ENCODE measurements at regions not wholly inside any gene's neighbourhood (a gene's known extent, or its start where the extent isn't known, plus 50 kb on each side); places are given as distances from the start of the nearest gene placed in this dataset.

DNA sequence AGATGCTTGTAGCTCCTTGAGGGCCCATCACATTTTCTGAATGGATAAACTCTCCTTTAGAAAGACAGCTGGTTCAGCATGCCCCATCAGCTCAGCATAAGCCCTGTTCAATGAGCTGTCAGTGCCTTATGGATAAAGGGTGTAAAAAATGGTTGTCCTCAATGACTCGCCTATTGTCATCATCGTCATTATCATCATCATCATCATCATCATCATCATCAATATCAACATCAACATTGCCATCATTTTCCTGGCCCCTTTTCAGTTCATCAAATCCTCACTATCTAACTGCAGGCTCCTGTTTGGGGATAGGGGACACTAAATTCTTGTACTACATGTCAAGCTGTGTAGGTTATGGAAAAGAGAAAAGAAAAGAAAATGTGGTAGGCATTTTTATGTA is 310.7 kb upstream of the MTNR1B start:
- H3K4me1 Mint-ChIP-seq, result no peaks in the 10 kb centered on the region
- H3K4me3 Mint-ChIP-seq, result no peak overlapping the region
- no peaks in the 10 kb centered on the region for H3K27me3 Mint-ChIP-seq
- H3K9me3 Mint-ChIP-seq, result no peaks in the 10 kb centered on the region
- H3K36me3 Mint-ChIP-seq, result no peaks in the 10 kb centered on the region
- H3K27ac Mint-ChIP-seq, result no peak overlapping the region
- DNase-seq, result no peak

DNA sequence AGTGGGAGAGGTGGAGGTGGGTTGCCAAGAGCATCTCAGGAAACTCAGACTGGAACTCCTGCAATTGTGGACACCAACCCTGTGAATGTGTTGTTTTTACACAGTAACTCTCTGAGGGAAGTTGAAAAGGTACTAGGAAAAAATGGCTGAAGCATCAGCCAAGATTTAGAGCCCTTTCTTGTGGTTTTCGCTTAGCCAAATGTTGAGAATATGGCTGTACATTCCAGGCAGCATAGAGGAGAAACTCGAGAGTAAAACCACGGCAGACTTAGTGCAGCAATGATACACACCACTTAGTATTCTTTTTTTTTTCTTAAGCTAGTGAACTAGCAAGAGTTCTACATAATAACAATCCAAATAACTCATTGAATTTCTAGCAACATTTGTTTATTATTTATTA is 309.7 kb upstream of the MTNR1B start:
- H3K4me3 Mint-ChIP-seq, result no peak overlapping the region
- no peaks in the 10 kb centered on the region for H3K36me3 Mint-ChIP-seq
- no peaks in the 10 kb centered on the region for H3K9me3 Mint-ChIP-seq
- H3K27me3 Mint-ChIP-seq, result no peaks in the 10 kb centered on the region
- DNase-seq, result no peak
- no peak overlapping the region for H3K27ac Mint-ChIP-seq
- H3K4me1 Mint-ChIP-seq, result no peaks in the 10 kb centered on the region

DNA sequence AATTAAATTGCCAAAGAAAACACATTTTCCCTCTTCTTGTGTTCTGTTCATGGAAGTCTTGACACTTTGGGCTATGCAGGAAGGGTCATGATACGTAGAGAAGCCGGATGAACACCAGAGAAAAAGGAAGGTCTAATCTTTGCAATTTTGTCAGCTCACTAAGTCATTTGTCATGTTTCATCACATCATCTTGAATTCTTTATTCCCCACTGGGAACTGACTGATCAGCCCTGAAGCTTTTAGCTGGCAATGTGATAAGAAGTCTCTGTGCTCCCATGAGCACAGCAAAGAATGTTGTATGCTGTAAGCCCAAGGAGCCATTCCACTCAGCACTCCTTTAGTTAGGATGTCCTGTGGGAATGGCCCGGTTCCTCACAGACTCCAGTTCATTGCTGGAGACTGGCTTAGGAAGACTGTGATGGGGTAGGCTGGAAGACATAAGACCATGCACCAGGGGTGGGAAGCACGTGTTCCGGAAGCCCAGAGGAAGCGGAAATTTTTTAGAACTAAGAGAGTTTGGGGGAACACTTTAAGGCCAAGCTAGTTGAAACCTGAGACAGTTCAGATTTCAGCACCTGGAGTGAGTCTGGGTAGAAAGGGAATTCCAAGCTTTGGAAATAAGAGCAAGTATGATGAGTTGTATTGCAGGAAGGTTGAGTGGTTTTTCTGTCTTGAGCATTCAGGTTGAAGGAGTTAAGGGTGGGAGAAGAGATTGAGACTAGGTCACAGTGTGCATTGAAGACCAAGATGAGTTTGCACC is 306.7 kb upstream of the MTNR1B start:
- Mint-ChIP-seq H3K9me3 (no peaks in the 10 kb centered on the region), H3K4me1 (no peaks in the 10 kb centered on the region), H3K4me3 (no peak overlapping the region), H3K27ac (no peak overlapping the region), H3K27me3 (no peaks in the 10 kb centered on the region), H3K36me3 (no peaks in the 10 kb centered on the region)
- DNase-seq, result no peak

DNA sequence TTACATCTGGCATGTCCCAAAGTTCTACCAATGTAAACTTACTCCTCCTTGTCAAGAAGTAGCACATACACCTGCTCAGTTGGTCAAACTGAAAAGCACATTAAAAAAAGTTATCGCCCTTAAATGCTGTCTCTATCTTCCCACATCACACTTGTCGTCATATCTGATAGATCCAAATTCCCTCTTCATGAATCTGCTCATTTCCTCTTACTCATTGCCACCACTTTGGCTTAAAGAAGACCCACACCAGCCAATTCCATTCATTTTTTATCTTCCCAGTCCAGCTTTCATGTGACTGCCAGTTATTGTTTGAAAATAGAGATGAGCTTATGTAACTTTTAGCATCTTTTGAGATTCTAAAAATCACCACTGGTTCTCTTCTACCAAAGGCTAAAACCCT is 305.9 kb upstream of the MTNR1B start:
- Mint-ChIP-seq H3K27ac (no peak overlapping the region), H3K9me3 (no peaks in the 10 kb centered on the region), H3K4me3 (no peak overlapping the region), H3K27me3 (no peaks in the 10 kb centered on the region), H3K36me3 (no peaks in the 10 kb centered on the region), H3K4me1 (no peaks in the 10 kb centered on the region)
- DNase-seq, result no peak

DNA sequence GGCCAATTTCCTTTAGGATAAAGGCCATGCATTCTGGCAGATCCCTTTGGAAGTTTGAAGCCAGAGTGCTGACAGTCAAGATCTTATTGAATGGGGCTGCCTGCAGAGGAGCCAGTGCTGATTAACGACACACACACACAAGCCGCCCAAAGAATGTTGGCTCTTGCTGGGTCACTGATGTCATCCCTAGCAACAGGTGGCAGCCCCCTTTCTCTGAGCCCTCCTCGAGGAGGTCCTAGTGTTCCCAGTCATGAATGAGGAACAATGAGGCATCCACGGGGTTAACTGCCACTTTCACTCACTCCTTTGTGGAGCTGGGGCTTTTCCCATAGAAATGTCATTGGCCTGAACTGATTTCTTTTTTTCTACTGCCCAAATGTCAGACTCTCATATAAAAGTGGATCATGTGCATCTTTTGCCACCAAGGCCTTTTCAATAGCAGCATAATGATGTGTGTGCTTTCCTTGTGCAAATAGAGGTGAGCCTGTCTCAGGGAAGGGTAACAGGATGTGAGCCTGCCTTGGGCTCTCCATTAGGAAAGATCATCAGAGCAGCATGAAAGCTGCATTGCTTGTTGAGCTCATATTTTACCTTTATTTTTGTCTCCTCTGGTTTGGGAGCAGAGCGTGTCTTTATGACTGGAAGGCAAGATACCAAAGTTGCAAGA is 301.8 kb upstream of the MTNR1B start:
- no peak overlapping the region for H3K4me3 Mint-ChIP-seq
- no peaks in the 10 kb centered on the region for H3K27me3 Mint-ChIP-seq
- DNase-seq, result no peak
- no peak overlapping the region for H3K27ac Mint-ChIP-seq
- no peaks in the 10 kb centered on the region for H3K36me3 Mint-ChIP-seq
- H3K4me1 Mint-ChIP-seq, result no peaks in the 10 kb centered on the region
- H3K9me3 Mint-ChIP-seq, result no peaks in the 10 kb centered on the region

DNA sequence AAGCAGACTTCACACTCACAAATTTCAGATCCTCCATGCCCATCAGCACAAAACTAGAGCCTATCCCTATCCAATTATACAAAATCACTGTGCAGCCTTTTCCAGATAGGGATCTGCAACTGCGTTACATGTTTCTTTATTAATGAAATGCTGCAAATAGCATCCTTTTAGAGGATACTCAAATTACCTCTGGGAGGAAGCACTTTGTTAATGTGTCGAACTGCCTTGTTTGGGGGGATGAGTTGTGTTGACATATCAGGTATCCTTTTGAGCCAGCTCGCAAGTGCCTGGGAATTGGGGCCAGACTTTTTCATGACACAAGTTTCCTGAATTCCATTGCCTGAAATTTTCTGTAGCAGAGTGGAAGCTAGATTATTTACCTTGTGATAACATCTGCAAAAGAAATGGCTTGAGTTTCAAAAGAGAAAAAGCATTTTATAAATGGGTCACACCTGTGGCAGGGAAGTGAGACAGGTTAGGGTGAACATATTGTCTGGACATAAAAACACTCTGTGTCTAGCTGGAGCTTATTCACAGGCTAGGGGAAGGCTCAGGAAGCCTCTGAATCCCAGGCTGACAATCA is 299.1 kb upstream of the MTNR1B start:
- Mint-ChIP-seq H3K27me3 (no peaks in the 10 kb centered on the region), H3K9me3 (no peaks in the 10 kb centered on the region), H3K4me1 (no peaks in the 10 kb centered on the region), H3K36me3 (no peaks in the 10 kb centered on the region), H3K4me3 (no peak overlapping the region), H3K27ac (no peak overlapping the region)
- no peak for DNase-seq

DNA sequence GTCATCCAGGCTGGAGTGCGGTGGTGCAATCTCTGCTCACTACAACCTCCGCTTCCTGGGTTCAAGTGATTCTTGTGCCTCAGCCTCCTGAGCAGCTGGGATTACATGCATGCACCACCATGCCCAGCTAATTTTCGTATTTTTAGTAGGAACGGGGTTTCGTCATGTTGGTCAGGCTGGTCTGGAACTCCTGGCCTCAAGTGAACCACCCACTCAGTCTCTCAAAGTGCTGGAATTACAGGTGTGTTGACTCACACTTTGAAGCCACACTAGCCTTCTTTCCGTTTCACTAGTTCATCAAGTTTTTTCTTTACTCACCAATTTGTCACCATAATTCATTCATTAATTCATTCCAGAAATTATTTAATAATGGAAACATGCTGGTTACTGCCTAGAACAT is 298.4 kb upstream of the MTNR1B start:
- Mint-ChIP-seq H3K4me3 (no peak overlapping the region), H3K27me3 (no peaks in the 10 kb centered on the region), H3K9me3 (no peaks in the 10 kb centered on the region), H3K27ac (no peak overlapping the region), H3K4me1 (no peaks in the 10 kb centered on the region), H3K36me3 (no peaks in the 10 kb centered on the region)
- DNase-seq, result no peak

DNA sequence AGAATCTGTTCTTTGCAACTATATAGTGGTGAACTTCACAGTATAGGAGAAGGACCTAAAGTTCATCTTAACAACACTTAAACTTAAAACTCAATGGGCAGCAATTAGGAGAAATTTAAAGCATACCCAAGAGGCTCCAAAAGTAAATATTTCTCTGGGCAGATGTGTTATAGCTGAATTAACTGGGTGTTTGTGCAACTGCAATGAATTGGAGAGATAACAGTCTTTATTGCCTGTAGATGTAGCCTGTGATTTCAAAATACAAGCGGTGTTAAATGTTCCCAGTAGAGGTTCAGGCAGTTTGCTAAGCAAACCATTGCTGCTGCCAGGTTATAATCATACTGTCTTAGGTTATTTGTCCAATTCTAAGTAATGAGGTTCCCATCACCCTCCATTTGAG is 294.1 kb upstream of the MTNR1B start:
- Mint-ChIP-seq H3K36me3 (no peaks in the 10 kb centered on the region), H3K9me3 (peaks cover 3% of the 10 kb centered on the region), H3K4me1 (no peaks in the 10 kb centered on the region), H3K27ac (no peak overlapping the region), H3K4me3 (no peak overlapping the region), H3K27me3 (no peaks in the 10 kb centered on the region)
- DNase-seq, result no peak

DNA sequence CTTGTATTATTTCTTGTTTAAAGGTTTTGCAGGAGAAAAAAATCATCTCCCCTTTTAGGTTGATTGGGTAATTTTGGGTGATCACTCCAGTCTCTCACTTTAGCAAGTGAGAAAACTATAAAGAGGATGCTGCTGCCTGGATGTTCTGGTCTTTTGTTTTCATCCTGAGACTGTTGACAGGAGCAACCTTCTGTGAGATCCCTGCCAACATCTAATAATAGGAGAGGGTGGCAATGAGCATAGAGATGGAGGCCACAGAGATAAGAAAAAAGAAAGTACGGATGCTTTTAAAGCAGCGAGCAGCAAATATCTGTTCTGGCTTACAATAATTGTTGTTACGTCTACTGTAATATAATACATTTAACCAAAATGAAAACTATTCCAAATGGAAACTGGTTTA is 293.6 kb upstream of the MTNR1B start:
- Mint-ChIP-seq H3K27ac (no peak overlapping the region), H3K36me3 (no peaks in the 10 kb centered on the region), H3K9me3 (peaks cover 4% of the 10 kb centered on the region), H3K4me1 (no peaks in the 10 kb centered on the region), H3K27me3 (no peaks in the 10 kb centered on the region), H3K4me3 (no peak overlapping the region)
- DNase-seq, result no peak

DNA sequence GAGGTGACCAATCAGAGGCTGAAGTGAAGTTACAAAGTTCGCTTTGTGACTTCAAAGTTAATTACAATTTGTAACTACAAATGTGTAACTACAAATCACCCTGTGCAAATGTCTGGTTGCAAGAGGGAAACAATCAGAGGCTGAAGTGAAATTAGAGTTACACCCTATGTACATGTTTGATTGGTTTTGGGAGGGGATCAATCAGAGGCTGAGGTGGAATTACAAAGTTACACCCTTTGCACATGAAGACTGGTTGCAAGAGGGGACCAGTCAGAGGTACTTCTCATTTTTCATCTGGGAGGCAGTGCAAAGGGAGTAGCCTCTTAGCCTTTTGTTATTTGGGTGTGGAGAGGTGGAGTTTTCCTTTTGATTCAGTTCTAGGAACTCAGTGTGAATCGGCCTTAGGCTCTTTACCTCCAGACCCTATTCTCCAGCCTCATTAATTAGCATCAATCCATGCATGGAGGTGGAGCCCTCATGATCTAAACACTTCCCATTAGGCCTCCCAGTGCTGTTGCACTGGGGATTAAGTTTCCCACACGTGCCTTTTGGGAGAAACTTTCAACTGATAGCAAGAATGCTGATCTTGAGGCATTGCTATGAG is 291.3 kb upstream of the MTNR1B start:
- Mint-ChIP-seq H3K9me3 (peaks cover 4% of the 10 kb centered on the region), H3K4me3 (no peak overlapping the region), H3K27ac (no peak overlapping the region), H3K4me1 (no peaks in the 10 kb centered on the region), H3K27me3 (no peaks in the 10 kb centered on the region), H3K36me3 (no peaks in the 10 kb centered on the region)
- no peak for DNase-seq

DNA sequence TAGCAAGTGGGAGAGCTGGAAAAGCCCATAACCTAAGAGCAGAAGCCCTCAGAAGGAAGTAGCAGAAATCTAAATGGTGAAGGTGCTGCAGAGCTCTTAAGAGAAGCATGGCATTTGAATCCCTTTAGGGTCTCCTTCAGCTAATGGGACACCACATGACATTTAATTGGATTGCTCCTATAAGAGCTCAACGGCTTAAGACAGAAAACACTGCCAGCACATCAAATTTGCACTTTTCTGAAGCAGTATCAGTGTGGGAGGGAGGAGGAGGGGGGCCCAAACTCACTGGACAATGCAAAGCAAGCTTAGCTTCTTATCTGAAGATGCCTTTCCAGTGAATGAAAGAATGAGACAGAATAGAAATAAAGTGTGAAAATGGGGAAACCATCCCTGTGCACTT is 287.9 kb upstream of the MTNR1B start:
- no peaks in the 10 kb centered on the region for H3K27me3 Mint-ChIP-seq
- H3K36me3 Mint-ChIP-seq, result no peaks in the 10 kb centered on the region
- H3K27ac Mint-ChIP-seq, result no peak overlapping the region
- H3K4me1 Mint-ChIP-seq, result no peaks in the 10 kb centered on the region
- peaks cover 4% of the 10 kb centered on the region for H3K9me3 Mint-ChIP-seq
- H3K4me3 Mint-ChIP-seq, result no peak overlapping the region
- DNase-seq, result no peak

DNA sequence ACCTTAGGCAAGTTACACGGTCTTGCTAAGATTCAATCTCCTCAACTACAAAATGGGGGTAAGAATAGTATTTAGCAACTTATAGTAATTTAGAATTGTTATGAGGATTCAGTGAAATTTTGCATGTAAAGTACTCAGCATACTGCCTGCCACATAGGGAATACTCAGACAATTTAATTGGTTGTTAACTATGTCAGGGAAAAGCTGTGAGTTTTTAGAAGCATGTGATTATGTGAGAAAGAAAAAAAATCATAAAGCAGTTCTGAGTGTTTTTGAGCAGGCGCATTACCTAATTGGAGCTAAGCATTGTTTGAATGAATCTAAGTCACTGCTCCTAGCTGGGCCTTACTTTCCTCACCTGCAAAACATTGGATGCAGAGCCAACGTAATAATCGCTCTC is 287.3 kb upstream of the MTNR1B start:
- Mint-ChIP-seq H3K36me3 (no peaks in the 10 kb centered on the region), H3K27ac (no peak overlapping the region), H3K4me3 (no peak overlapping the region), H3K9me3 (peaks cover 4% of the 10 kb centered on the region), H3K27me3 (no peaks in the 10 kb centered on the region), H3K4me1 (no peaks in the 10 kb centered on the region)
- no peak for DNase-seq

DNA sequence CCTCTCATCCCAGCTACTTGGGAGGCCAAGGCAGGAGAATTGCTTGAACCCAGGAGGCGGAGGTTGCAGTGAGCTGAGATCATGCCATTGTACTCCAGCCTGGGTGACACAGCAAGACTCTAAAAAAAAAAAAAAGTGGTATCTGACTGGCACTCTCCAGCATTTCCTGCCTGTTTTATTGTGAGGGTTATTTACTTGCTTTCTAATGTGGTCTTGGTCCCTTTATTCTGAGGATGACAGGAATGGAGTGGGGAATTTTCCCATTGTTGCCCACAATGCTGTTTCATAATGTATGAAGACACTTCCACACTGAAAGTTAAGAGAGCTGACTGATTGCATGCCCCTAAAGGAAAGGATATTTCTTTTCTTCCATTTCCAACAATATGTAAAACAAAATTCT is 286.5 kb upstream of the MTNR1B start:
- DNase-seq, result no peak
- H3K4me1 Mint-ChIP-seq, result no peaks in the 10 kb centered on the region
- peaks cover 4% of the 10 kb centered on the region for H3K9me3 Mint-ChIP-seq
- no peak overlapping the region for H3K27ac Mint-ChIP-seq
- H3K4me3 Mint-ChIP-seq, result no peak overlapping the region
- H3K27me3 Mint-ChIP-seq, result no peaks in the 10 kb centered on the region
- H3K36me3 Mint-ChIP-seq, result no peaks in the 10 kb centered on the region

DNA sequence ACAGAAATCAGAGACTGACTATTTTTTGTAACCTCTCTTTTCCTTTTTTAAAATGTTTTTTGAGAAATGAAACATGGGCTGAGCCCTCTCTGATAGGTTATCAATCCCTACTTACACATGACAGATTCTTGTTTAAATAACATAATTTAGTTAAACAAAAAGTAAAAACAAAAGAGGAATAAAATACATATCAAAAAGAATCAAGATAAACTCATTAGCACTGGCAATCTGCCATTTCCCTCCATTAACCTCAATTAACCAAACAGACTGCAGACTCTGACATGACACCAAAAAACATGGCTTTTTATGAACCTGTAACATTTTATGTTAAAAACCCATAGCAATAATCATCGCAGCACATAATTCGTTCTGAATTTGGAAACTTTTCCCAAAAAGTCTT is 284.4 kb upstream of the MTNR1B start:
- Mint-ChIP-seq H3K9me3 (peaks cover 3% of the 10 kb centered on the region), H3K27me3 (no peaks in the 10 kb centered on the region), H3K27ac (no peak overlapping the region), H3K4me3 (no peak overlapping the region), H3K4me1 (no peaks in the 10 kb centered on the region), H3K36me3 (no peaks in the 10 kb centered on the region)
- DNase-seq, result no peak

DNA sequence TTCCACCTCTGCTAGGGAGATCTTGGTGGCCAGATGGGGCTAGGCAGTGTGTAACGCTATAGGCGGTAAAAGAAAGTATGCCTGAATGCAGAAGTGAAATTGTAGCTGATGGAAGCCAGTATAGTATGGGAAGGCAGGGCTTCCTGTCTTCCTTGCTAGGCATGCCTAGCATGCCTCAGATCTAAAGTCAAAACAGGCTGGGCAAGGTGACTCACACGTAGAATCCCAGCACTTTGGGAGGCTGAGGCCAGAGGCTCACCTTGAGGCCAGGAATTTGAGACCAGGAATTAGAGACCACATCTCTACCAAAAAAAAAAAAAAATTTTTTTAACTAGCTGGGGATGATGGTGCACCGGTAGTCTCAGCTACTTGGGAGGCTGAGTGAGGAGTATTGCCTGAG is 281.7 kb upstream of the MTNR1B start:
- Mint-ChIP-seq H3K4me1 (no peaks in the 10 kb centered on the region), H3K9me3 (no peaks in the 10 kb centered on the region)

DNA sequence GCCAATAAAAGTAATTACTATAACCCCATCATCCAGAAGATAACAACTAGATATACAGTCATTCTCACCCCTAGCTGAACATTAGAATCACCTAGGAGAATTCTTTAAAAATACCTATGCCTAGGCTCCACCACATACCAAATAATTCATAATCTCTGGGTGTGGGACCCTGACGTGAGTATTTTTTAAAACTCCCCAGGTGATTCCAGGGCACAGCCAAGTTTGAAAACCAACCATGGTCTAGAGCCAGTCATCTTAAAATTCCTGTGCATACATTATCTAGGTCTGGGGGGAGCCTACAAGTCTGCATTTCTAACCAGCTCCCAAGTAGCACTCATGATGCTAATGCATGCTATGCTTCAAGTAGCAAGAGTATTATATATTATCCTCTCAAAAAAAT is 281.0 kb upstream of the MTNR1B start:
- Mint-ChIP-seq H3K9me3 (no peaks in the 10 kb centered on the region), H3K27me3 (no peaks in the 10 kb centered on the region), H3K4me3 (no peak overlapping the region), H3K27ac (no peak overlapping the region), H3K36me3 (no peaks in the 10 kb centered on the region), H3K4me1 (no peaks in the 10 kb centered on the region)
- DNase-seq, result no peak

More for the DNA sequence above, 281.7 kb upstream of the MTNR1B start:
- H3K4me3 Mint-ChIP-seq, result no peak overlapping the region
- H3K36me3 Mint-ChIP-seq, result no peaks in the 10 kb centered on the region
- H3K27ac Mint-ChIP-seq, result no peak overlapping the region
- DNase-seq, result no peak
- no peaks in the 10 kb centered on the region for H3K27me3 Mint-ChIP-seq

All from activated naive CD8-positive, alpha-beta T cell treated with anti-CD3 and anti-CD28 coated beads for 36 hours (primary cell).